Liver (tissue), 8 donors: ENCODE measurements at regions not wholly inside any gene's neighbourhood (a gene's known extent, or its start where the extent isn't known, plus 50 kb on each side); places are given as distances from the start of the nearest gene placed in this dataset.

Experiments
- DNase-seq: peaks from one replicate; pipeline ENCODE4 v3.0.0-alpha.2; 2017; ENCODE audit warnings: low spot score
- H3K27ac ChIP-seq, 2 donors: one replicate each; pipeline ENCODE4 v1.7.0; 2013; ENCODE audit warnings: inconsistent platforms in 2 of 2, low read length in 2 of 2, control low read depth in 1 of 2, low read depth in 1 of 2, mild to moderate bottlenecking in 1 of 2
- H3K27me3 ChIP-seq, 4 donors: one replicate each; pipeline versions ENCODE4 v1.6.1 to v1.7.0; 2013; ENCODE audit warnings: low read length in 3 of 4, inconsistent platforms in 1 of 4, mild to moderate bottlenecking in 1 of 4, moderate library complexity in 1 of 4; ENCODE audit not compliant: control insufficient read depth in 4 of 4, insufficient read depth in 4 of 4
- H3K36me3 ChIP-seq, 4 donors: one replicate each; pipeline versions ENCODE4 v1.6.1 to v1.7.0; 2013; ENCODE audit warnings: low read length in 3 of 4, mild to moderate bottlenecking in 3 of 4, low read depth in 1 of 4, moderate library complexity in 1 of 4; ENCODE audit not compliant: control insufficient read depth in 4 of 4, insufficient read depth in 3 of 4
- H3K4me1 ChIP-seq, 4 donors: one replicate each; pipeline versions ENCODE4 v1.6.1 to v1.7.0; 2013; ENCODE audit warnings: low read length in 3 of 4, mild to moderate bottlenecking in 3 of 4, moderate library complexity in 1 of 4; ENCODE audit not compliant: control insufficient read depth in 4 of 4, insufficient read depth in 4 of 4
- H3K4me3 ChIP-seq, 3 donors: one replicate each; pipeline versions ENCODE4 v1.6.1 to v1.7.0; 2013; ENCODE audit warnings: low read length in 3 of 3, control low read depth in 1 of 3, low read depth in 1 of 3, mild to moderate bottlenecking in 1 of 3
- H3K9ac ChIP-seq, 2 donors: one replicate each; pipeline ENCODE4 v1.7.0; 2013; ENCODE audit warnings: low read length in 2 of 2, mild to moderate bottlenecking in 2 of 2, moderate library complexity in 2 of 2, control low read depth in 1 of 2, low read depth in 1 of 2
- H3K9me3 ChIP-seq, 4 donors: one replicate each; pipeline versions ENCODE4 v1.6.1 to v1.7.0; 2013; ENCODE audit warnings: low read length in 3 of 4; ENCODE audit not compliant: control insufficient read depth in 4 of 4
- CTCF ChIP-seq: fragments of 150-350 bp; IDR thresholded peaks from 2 replicates; pipeline ENCODE4 v1.5.1; 2017; ENCODE audit warnings: improper control_type of control experiment, low read depth, low read length; ENCODE audit not compliant: missing input control
- EGR1 ChIP-seq, 2 donors: IDR thresholded peaks; 2 replicates each; pipeline ENCODE4 v1.6.1; 2016 to 2018; ENCODE audit warnings: antibody characterized with exemption in 2 of 2, low read depth in 2 of 2
- FOXA1 ChIP-seq: IDR thresholded peaks from 2 replicates; pipeline ENCODE4 v1.6.1; 2016; ENCODE audit warnings: antibody characterized with exemption
- FOXA2 ChIP-seq: IDR thresholded peaks from 2 replicates; pipeline ENCODE4 v1.6.1; 2016; ENCODE audit warnings: antibody characterized with exemption
- GABPA ChIP-seq, 2 donors: IDR thresholded peaks in 1 of 2; conservative IDR thresholded peaks in 1 of 2; 2 replicates each; pipeline ENCODE4 v1.6.1; 2016; ENCODE audit warnings: antibody characterized with exemption in 2 of 2, mild to moderate bottlenecking in 1 of 2, moderate library complexity in 1 of 2
- JUND ChIP-seq, 2 donors: IDR thresholded peaks; 2 replicates each; pipeline ENCODE4 v1.6.1; 2016; ENCODE audit warnings: antibody characterized with exemption in 2 of 2
- MAX ChIP-seq: IDR thresholded peaks from 2 replicates; pipeline ENCODE4 v1.6.1; 2016; ENCODE audit warnings: antibody characterized with exemption
- RAD21 ChIP-seq, 2 donors: IDR thresholded peaks; 2 replicates each; pipeline ENCODE4 v1.6.1; 2016; ENCODE audit warnings: antibody characterized with exemption in 2 of 2, mild to moderate bottlenecking in 2 of 2
- REST ChIP-seq: IDR thresholded peaks from 2 replicates; pipeline ENCODE4 v1.6.1; 2016; ENCODE audit warnings: antibody characterized with exemption, mild to moderate bottlenecking
- RXRA ChIP-seq, 2 donors: IDR thresholded peaks; 2 replicates each; pipeline ENCODE4 v1.6.1; 2017 to 2018; ENCODE audit warnings: antibody characterized with exemption in 2 of 2, mild to moderate bottlenecking in 1 of 2
- SP1 ChIP-seq: IDR thresholded peaks from 2 replicates; pipeline ENCODE4 v1.6.1; 2018; ENCODE audit warnings: antibody characterized with exemption, mild to moderate bottlenecking
- TAF1 ChIP-seq: conservative IDR thresholded peaks from 2 replicates; pipeline ENCODE4 v1.6.1; 2016; ENCODE audit warnings: antibody characterized with exemption, mild to moderate bottlenecking
- YY1 ChIP-seq: IDR thresholded peaks from 2 replicates; pipeline ENCODE4 v1.6.1; 2016; ENCODE audit warnings: antibody characterized with exemption, mild to moderate bottlenecking
- WGBS: extraction: QIAGEN DNeasy Blood & Tissue Kit; methylation state at CpG from one replicate; pipeline ENCODE4 v1.1.7; 2013; 5-methylcytosine and 5-hydroxymethylcytosine counted together
- donor health status: healthy.
- donor health status: healthy.
- donor health status: healthy.
- donor health status: healthy.
- donor health status: healthy.

- no peak for DNase-seq
- no peaks in the 10 kb centered on the region for H3K4me1 ChIP-seq
- H3K9me3 ChIP-seq = no peaks in the 10 kb centered on the region
- H3K4me3 ChIP-seq = no peak overlapping the region
- TF ChIP-seq RAD21 (IDR thresholded peaks at IDR 0.05) (no peak), FOXA1 (no peak), JUND (IDR thresholded peaks at IDR 0.05) (no peak), RXRA (IDR thresholded peaks at IDR 0.05) (no peak)
- H3K9ac ChIP-seq = no peak overlapping the region
- H3K36me3 ChIP-seq = no peaks in the 10 kb centered on the region
- H3K27ac ChIP-seq = no peak overlapping the region
- 63% methylated on average over 2 of the region's 2 CpGs for WGBS
- no peaks in the 10 kb centered on the region for H3K27me3 ChIP-seq
These were observed 943.4 kb downstream of the TTLL7 start for GRCh38 chr1:83055391-83056170.

- Histone ChIP-seq H3K4me1 (no peaks in the 10 kb centered on the region), H3K9me3 (no peaks in the 10 kb centered on the region), H3K36me3 (no peaks in the 10 kb centered on the region), H3K27me3 (no peaks in the 10 kb centered on the region), H3K4me3 (no peak overlapping the region), H3K27ac (no peak overlapping the region), H3K9ac (no peak overlapping the region)
- 78% methylated on average over 4 of the region's 4 CpGs for WGBS
- TF ChIP-seq GABPA (IDR thresholded peaks at IDR 0.05 in 1 of 2, conservative IDR thresholded peaks at IDR 0.05 in 1 of 2) (no peak), RXRA (IDR thresholded peaks at IDR 0.05) (no peak), EGR1 (IDR thresholded peaks at IDR 0.05; ENCODE audit: low read depth in 2 of 2) (no peak), FOXA2 (no peak), MAX (no peak), REST (no peak), TAF1 (no peak), YY1 (no peak), RAD21 (IDR thresholded peaks at IDR 0.05) (no peak), FOXA1 (no peak), CTCF (no peak)
- DNase-seq = no peak
These were observed 945.5 kb downstream of the TTLL7 start for GRCh38 chr1:83053446-83053845.

GRCh38 chr1:83052865-83053264 is 946.1 kb downstream of the TTLL7 start:
- H3K4me1 ChIP-seq = no peaks in the 10 kb centered on the region
- no peak for DNase-seq
- no peak overlapping the region for H3K9ac ChIP-seq
- no peak overlapping the region for H3K4me3 ChIP-seq
- H3K36me3 ChIP-seq = no peaks in the 10 kb centered on the region
- no peaks in the 10 kb centered on the region for H3K27me3 ChIP-seq
- H3K9me3 ChIP-seq = no peaks in the 10 kb centered on the region
- no peak overlapping the region for H3K27ac ChIP-seq
- no peak for TF ChIP-seq REST
- TF ChIP-seq CTCF = no peak
- TF ChIP-seq FOXA2 = no peak
- TF ChIP-seq SP1 = no peak
- TF ChIP-seq JUND (IDR thresholded peaks at IDR 0.05) = no peak
- TF ChIP-seq FOXA1 = no peak
